ENCODE measurements at regions not wholly inside any gene's neighbourhood (a gene's known extent, or its start where the extent isn't known, plus 50 kb on each side); places are given as distances from the start of the nearest gene placed in this dataset.

DNA sequence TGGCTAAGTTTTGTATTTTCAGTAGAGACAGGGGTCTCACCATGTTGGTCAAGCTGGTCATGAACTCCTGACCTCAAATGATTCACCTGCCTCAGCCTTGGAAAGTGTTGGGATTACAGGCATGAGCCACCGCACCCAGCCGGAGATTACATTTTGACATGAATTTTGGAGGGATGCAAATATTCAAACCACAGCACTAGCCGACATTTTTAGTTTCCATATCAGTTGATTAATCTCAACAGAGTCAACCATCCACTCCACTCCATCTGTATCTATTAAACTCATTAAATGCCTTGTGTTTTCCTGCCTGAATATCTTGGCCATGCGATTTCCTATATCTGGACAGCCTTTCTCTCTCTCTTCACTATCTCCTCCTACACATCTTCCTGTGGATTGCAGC is 64.1 kb upstream of the PDGFRA start:
- TF ChIP-seq, protein P1, sequence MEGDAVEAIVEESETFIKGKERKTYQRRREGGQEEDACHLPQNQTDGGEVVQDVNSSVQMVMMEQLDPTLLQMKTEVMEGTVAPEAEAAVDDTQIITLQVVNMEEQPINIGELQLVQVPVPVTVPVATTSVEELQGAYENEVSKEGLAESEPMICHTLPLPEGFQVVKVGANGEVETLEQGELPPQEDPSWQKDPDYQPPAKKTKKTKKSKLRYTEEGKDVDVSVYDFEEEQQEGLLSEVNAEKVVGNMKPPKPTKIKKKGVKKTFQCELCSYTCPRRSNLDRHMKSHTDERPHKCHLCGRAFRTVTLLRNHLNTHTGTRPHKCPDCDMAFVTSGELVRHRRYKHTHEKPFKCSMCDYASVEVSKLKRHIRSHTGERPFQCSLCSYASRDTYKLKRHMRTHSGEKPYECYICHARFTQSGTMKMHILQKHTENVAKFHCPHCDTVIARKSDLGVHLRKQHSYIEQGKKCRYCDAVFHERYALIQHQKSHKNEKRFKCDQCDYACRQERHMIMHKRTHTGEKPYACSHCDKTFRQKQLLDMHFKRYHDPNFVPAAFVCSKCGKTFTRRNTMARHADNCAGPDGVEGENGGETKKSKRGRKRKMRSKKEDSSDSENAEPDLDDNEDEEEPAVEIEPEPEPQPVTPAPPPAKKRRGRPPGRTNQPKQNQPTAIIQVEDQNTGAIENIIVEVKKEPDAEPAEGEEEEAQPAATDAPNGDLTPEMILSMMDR (optimal IDR thresholded peaks at IDR 0.05 in 1 of 3, IDR thresholded peaks at IDR 0.05 in 1 of 3, conservative IDR thresholded peaks at IDR 0.05 in 1 of 3; ENCODE audit: extremely low read depth in 1 of 3, insufficient read depth in 2 of 3, low read length in 3 of 3) = no peak
- TF ChIP-seq EZH2 (IDR thresholded peaks at IDR 0.05; ENCODE audit: low read length) = no peak

Data from keratinocyte (primary cell).